C4-2B (cell line): ENCODE measurements at regions not wholly inside any gene's neighbourhood (a gene's known extent, or its start where the extent isn't known, plus 50 kb on each side); places are given as distances from the start of the nearest gene placed in this dataset.
A peak's percentile ranks its signal among the peaks of the same experiment; 100 is the strongest.

Experiments
- H3K27ac ChIP-seq: fragments of 450-650 bp; 2 replicates; pipeline ENCODE4 v1.5.1; 2017
- CTCF ChIP-seq: fragments of 450-650 bp; conservative IDR thresholded peaks from 2 replicates; pipeline ENCODE4 v1.5.1; 2017; ENCODE audit warnings: mild to moderate bottlenecking
- ZFX ChIP-seq: fragments of 450-650 bp; IDR thresholded peaks from 2 replicates; pipeline ENCODE4 v1.6.1; 2017

- H3K27ac ChIP-seq: peak overlapping the region; percentile 24; the same call in 1 of the 2 replicates
- TF ChIP-seq CTCF (no peak), ZFX (no peak)
These were observed 56.2 kb upstream of the EPB41L1 start for GRCh38 chr20:36098364-36098763.

- TF ChIP-seq CTCF (no peak), ZFX (no peak)
- no peak overlapping the region for H3K27ac ChIP-seq
These were observed 55.4 kb upstream of the EPB41L1 start for GRCh38 chr20:36099106-36099505.

GRCh38 chr20:36101192-36101591 lies 53.3 kb upstream of the EPB41L1 start:
- no peak overlapping the region for H3K27ac ChIP-seq
- TF ChIP-seq CTCF (no peak), ZFX (no peak)

GRCh38 chr20:36102306-36102705 lies 52.2 kb upstream of the EPB41L1 start:
- H3K27ac ChIP-seq: no peak overlapping the region
- TF ChIP-seq CTCF (no peak), ZFX (no peak)

GRCh38 chr20:36102809-36103596 lies 51.5 kb upstream of the EPB41L1 start:
- no peak overlapping the region for H3K27ac ChIP-seq
- no peak for TF ChIP-seq CTCF
- TF ChIP-seq ZFX: no peak

GRCh38 chr20:36104244-36104643 lies 50.3 kb upstream of the EPB41L1 start:
- TF ChIP-seq CTCF (no peak), ZFX (no peak)
- H3K27ac ChIP-seq: no peak overlapping the region
